CD4-positive, alpha-beta T cell (primary cell): ENCODE measurements at regions not wholly inside any gene's neighbourhood (a gene's known extent, or its start where the extent isn't known, plus 50 kb on each side); places are given as distances from the start of the nearest gene placed in this dataset.

ENCODE experiments used
- ATAC-seq: fragments of 200-7000 bp; cut with Tn5 transposase; one replicate; pipeline ENCODE4 v1.10.0; 2022; ENCODE audit warnings: mild to moderate bottlenecking; ENCODE audit not compliant: poor library complexity
- CTCF ChIA-PET: fragments of 350-600 bp; sonication (Branson Sonifier 250); formaldehyde crosslinking; loops from one replicate; lab custom pipeline; 2021; ENCODE audit warnings: antibody characterized with exemption, inconsistent platforms; lab: Charles Lee
- POLR2A ChIA-PET: fragments of 350-600 bp; sonication (Branson Sonifier 250); formaldehyde crosslinking; loops from one replicate; lab custom pipeline; 2021; ENCODE audit warnings: antibody characterized with exemption, inconsistent platforms; lab: Charles Lee
- DNase-seq, 14 experiments: peaks; one replicate each; pipeline ENCODE4 v3.0.0-alpha.2; 2013 to 2020; ENCODE audit warnings: mixed read lengths in 2 of 14
- H3K27ac ChIP-seq, 2 donors: one replicate each; pipeline versions ENCODE4 v1.5.1 to v1.7.0; 2013; ENCODE audit warnings: low read length in 2 of 2, low read depth in 1 of 2, mild to moderate bottlenecking in 1 of 2
- H3K27me3 ChIP-seq, 2 experiments: 1 replicate in 1 of 2; 2 replicates in 1 of 2; pipeline versions ENCODE4 v1.6.1 to v1.7.0; 2013; ENCODE audit warnings: low read length in 2 of 2, control low read depth in 1 of 2, mild to moderate bottlenecking in 1 of 2, moderate library complexity in 1 of 2; ENCODE audit not compliant: insufficient read depth in 2 of 2, control insufficient read depth in 1 of 2
- H3K36me3 ChIP-seq: one replicate; pipeline ENCODE4 v1.6.1; 2013; ENCODE audit warnings: low read length, control low read depth; ENCODE audit not compliant: insufficient read depth
- H3K4me1 ChIP-seq: one replicate; pipeline ENCODE4 v1.6.1; 2013; ENCODE audit warnings: low read length, control low read depth; ENCODE audit not compliant: insufficient read depth
- H3K4me3 ChIP-seq: one replicate; pipeline ENCODE4 v1.5.1; 2013; ENCODE audit warnings: mild to moderate bottlenecking, low read length, moderate library complexity
- H3K9me3 ChIP-seq, 2 experiments: 1 replicate in 1 of 2; 2 replicates in 1 of 2; pipeline versions ENCODE4 v1.6.1 to v1.7.0; 2013; ENCODE audit warnings: low read length in 2 of 2, mild to moderate bottlenecking in 2 of 2, control low read depth in 1 of 2, moderate library complexity in 1 of 2; ENCODE audit not compliant: control insufficient read depth in 1 of 2, insufficient read depth in 1 of 2
- H3K27ac Mint-ChIP-seq: one replicate; pipeline ENCODE4 v1.8.0; 2020; ENCODE audit warnings: mixed read lengths
- H3K27me3 Mint-ChIP-seq: one replicate; pipeline ENCODE4 v1.8.0; 2021; ENCODE audit warnings: mixed read lengths
- H3K36me3 Mint-ChIP-seq: one replicate; pipeline ENCODE4 v1.8.0; 2021; ENCODE audit warnings: low read depth, mixed read lengths
- H3K4me1 Mint-ChIP-seq: one replicate; pipeline ENCODE4 v1.8.0; 2021; ENCODE audit warnings: low read depth, mixed read lengths
- H3K4me3 Mint-ChIP-seq: one replicate; pipeline ENCODE4 v1.8.0; 2020; ENCODE audit warnings: mild to moderate bottlenecking, mixed read lengths
- H3K9me3 Mint-ChIP-seq: one replicate; pipeline ENCODE4 v1.8.0; 2020; ENCODE audit warnings: mixed read lengths
- intact Hi-C, 2 experiments: fragments of 100-400 bp; cut with DNase I in 1 of 2; cut with micrococcal nuclease in 1 of 2; formaldehyde crosslinking; loops; one replicate each; pipeline versions ENCODE4 v1.15.1 to v1.9.0; 2023 to 2025; cut with DNase I, micrococcal nuclease
- TF ChIP-seq, protein P1 (sequence below): fragments of 200-600 bp; IDR thresholded peaks from one replicate; pipeline ENCODE4 v1.8.0; 2022; ENCODE audit warnings: antibody characterized with exemption, mild to moderate bottlenecking

DNA sequence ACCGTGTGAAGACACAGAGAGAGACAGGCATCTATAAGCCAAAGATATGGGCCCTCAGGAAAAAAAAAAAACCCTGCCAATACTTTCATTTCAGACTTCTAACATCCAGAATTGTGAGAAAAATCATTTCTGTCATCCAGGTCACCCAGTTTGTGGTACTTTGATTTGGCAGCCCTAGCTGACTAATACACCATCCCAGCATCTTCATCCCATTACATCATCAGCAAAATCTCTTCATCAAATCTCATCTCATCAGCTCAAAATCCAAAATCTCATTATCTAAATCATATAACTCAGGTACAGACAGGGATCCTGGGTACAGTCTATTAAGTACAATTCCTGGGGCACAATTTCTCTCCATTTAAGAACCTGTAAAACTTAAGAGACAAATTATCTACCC, 51.9 kb upstream of the GJA8 start:
- no peak overlapping the region for H3K4me3 ChIP-seq
- DNase-seq (no peak), ATAC-seq (no peak)
- Mint-ChIP-seq H3K27ac (no peak overlapping the region), H3K36me3 (no peaks in the 10 kb centered on the region), H3K9me3 (no peaks in the 10 kb centered on the region), H3K4me1 (no peaks in the 10 kb centered on the region), H3K4me3 (no peak overlapping the region), H3K27me3 (peaks cover 20% of the 10 kb centered on the region)
- CTCF ChIA-PET, result no interaction called here
- POLR2A ChIA-PET, result no interaction called here
- no peaks in the 10 kb centered on the region for H3K4me1 ChIP-seq
- no peak overlapping the region for H3K27ac ChIP-seq
- no peaks in the 10 kb centered on the region for H3K36me3 ChIP-seq
- intact Hi-C loops, result no loop called here
- peaks cover 0 to 5% of the 10 kb centered on the region in 2 experiments for H3K27me3 ChIP-seq
- H3K9me3 ChIP-seq, result no peaks in the 10 kb centered on the region
- TF ChIP-seq, protein P1, sequence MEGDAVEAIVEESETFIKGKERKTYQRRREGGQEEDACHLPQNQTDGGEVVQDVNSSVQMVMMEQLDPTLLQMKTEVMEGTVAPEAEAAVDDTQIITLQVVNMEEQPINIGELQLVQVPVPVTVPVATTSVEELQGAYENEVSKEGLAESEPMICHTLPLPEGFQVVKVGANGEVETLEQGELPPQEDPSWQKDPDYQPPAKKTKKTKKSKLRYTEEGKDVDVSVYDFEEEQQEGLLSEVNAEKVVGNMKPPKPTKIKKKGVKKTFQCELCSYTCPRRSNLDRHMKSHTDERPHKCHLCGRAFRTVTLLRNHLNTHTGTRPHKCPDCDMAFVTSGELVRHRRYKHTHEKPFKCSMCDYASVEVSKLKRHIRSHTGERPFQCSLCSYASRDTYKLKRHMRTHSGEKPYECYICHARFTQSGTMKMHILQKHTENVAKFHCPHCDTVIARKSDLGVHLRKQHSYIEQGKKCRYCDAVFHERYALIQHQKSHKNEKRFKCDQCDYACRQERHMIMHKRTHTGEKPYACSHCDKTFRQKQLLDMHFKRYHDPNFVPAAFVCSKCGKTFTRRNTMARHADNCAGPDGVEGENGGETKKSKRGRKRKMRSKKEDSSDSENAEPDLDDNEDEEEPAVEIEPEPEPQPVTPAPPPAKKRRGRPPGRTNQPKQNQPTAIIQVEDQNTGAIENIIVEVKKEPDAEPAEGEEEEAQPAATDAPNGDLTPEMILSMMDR, result no peak

DNA sequence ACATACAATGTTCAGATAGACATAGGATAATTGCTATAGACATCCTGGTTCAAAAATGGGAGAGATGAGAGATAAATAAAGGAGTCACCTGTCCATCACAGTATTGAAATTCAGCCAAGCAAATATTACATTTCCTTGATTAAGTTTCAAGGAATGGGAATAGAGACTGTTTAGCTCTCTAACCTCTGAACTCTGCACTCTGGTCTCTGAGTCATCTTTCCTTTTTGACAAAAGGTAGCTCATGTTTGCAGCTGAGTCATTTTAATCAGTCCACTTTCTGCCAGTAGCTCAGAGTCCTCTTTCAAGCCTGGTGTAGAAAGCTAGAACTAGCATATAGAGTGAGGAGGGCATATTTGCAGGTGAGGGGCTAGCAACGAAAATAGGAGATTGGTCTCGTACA, 51.4 kb upstream of the GJA8 start:
- ChIA-PET CTCF (no interaction called here), POLR2A (no interaction called here)
- Mint-ChIP-seq H3K27ac (no peak overlapping the region), H3K4me3 (no peak overlapping the region), H3K4me1 (no peaks in the 10 kb centered on the region), H3K36me3 (no peaks in the 10 kb centered on the region), H3K27me3 (peaks cover 16% of the 10 kb centered on the region), H3K9me3 (no peaks in the 10 kb centered on the region)
- intact Hi-C loops, result no loop called here
- Histone ChIP-seq H3K27me3 (peaks cover 0 to 5% of the 10 kb centered on the region in 2 experiments), H3K4me1 (no peaks in the 10 kb centered on the region), H3K27ac (no peak overlapping the region), H3K9me3 (no peaks in the 10 kb centered on the region), H3K4me3 (no peak overlapping the region), H3K36me3 (no peaks in the 10 kb centered on the region)
- DNase-seq, result no peak
- TF ChIP-seq, protein P1, result no peak
- no peak for ATAC-seq

DNA sequence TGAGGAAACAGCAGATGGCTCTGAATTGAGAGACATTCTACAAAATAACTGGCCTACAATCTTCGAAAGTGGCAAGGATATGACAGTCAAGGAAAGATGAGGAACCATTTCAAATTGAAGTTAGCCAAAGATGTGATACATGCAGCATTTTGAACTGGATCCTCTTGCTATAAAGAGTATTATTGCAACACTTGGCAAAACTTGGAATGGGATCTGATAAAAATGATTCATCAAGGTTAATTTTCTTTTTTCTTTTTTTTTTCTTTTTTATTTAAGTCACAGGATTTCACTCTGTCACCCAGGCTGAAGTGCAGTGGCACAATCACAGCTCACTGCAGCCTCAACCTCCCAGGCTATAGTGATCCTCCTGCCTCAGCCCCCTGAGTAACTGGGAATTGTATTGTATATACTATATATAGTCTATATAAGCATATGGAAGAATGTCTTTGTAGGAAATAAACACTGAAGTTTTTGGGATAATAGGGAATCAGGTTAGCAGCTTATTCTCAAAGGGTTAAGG, 49.8 kb upstream of the GJA8 start:
- Mint-ChIP-seq H3K4me3 (no peak overlapping the region), H3K36me3 (no peaks in the 10 kb centered on the region), H3K27me3 (peaks cover 19% of the 10 kb centered on the region), H3K9me3 (no peaks in the 10 kb centered on the region), H3K4me1 (no peaks in the 10 kb centered on the region), H3K27ac (no peak overlapping the region)
- TF ChIP-seq, protein P1, result no peak
- ChIA-PET CTCF (no interaction called here), POLR2A (no interaction called here)
- no peak for DNase-seq
- H3K9me3 ChIP-seq, result no peaks in the 10 kb centered on the region
- H3K4me1 ChIP-seq, result no peaks in the 10 kb centered on the region
- no peak overlapping the region for H3K4me3 ChIP-seq
- no peak overlapping the region for H3K27ac ChIP-seq
- ATAC-seq, result no peak
- intact Hi-C loops, result no loop called here
- no peaks in the 10 kb centered on the region for H3K36me3 ChIP-seq
- peaks cover 0 to 5% of the 10 kb centered on the region in 2 experiments for H3K27me3 ChIP-seq
